Colonic mucosa (tissue), 4 donors: ENCODE measurements at regions not wholly inside any gene's neighbourhood (a gene's known extent, or its start where the extent isn't known, plus 50 kb on each side); places are given as distances from the start of the nearest gene placed in this dataset.

ENCODE experiments used
- DNase-seq: peaks from one replicate; pipeline ENCODE4 v3.0.0-alpha.2; 2020
- H3K27ac ChIP-seq: fragments of 200-600 bp; one replicate; pipeline ENCODE4 v1.8.0; 2021
- H3K27me3 ChIP-seq: fragments of 200-600 bp; one replicate; pipeline ENCODE4 v1.8.0; 2021
- H3K36me3 ChIP-seq: fragments of 200-600 bp; one replicate; pipeline ENCODE4 v1.8.0; 2021
- H3K4me1 ChIP-seq: fragments of 200-600 bp; one replicate; pipeline ENCODE4 v1.8.0; 2021; ENCODE audit warnings: mild to moderate bottlenecking
- H3K4me3 ChIP-seq: fragments of 200-600 bp; one replicate; pipeline ENCODE4 v1.8.0; 2021
- H3K9ac ChIP-seq, 2 donors: one replicate each; pipeline ENCODE4 v1.7.0; 2013; ENCODE audit warnings: control low read depth in 2 of 2, low read depth in 2 of 2, low read length in 2 of 2
- H3K9me3 ChIP-seq: fragments of 200-600 bp; one replicate; pipeline ENCODE4 v1.8.0; 2021
- CTCF ChIP-seq: fragments of 200-600 bp; IDR thresholded peaks from one replicate; pipeline ENCODE4 v1.8.0; 2022; ENCODE audit warnings: antibody characterized with exemption, mild to moderate bottlenecking
- intact Hi-C: fragments of 100-400 bp; cut with DNase I; formaldehyde crosslinking; loops from one replicate; pipeline ENCODE4 v1.14.1; 2022
- donor health status: healthy.
- donor health status: DM: no; HTN: no; CAD: no.
- donor health status: DM: no; HTN: no; CAD: no.

GRCh38 chr2:194014639-194015038, 1642.4 kb upstream of the SLC39A10 start:
- Histone ChIP-seq H3K36me3 (no peaks in the 10 kb centered on the region), H3K27me3 (no peaks in the 10 kb centered on the region), H3K9me3 (no peaks in the 10 kb centered on the region), H3K4me3 (no peak overlapping the region), H3K4me1 (no peaks in the 10 kb centered on the region), H3K9ac (no peak overlapping the region), H3K27ac (no peak overlapping the region)
- no peak for DNase-seq
- no peak for TF ChIP-seq CTCF
- intact Hi-C loops = no loop called here

GRCh38 chr2:194004590-194005206, 1652.3 kb upstream of the SLC39A10 start:
- intact Hi-C loops = no loop called here
- DNase-seq = no peak
- Histone ChIP-seq H3K36me3 (no peaks in the 10 kb centered on the region), H3K27ac (no peak overlapping the region), H3K9ac (no peak overlapping the region), H3K4me1 (no peaks in the 10 kb centered on the region), H3K9me3 (no peaks in the 10 kb centered on the region), H3K4me3 (no peak overlapping the region), H3K27me3 (no peaks in the 10 kb centered on the region)
- no peak for TF ChIP-seq CTCF

- Histone ChIP-seq H3K9ac (no peak overlapping the region), H3K27me3 (no peaks in the 10 kb centered on the region), H3K27ac (no peak overlapping the region), H3K9me3 (no peaks in the 10 kb centered on the region), H3K4me1 (no peaks in the 10 kb centered on the region), H3K36me3 (no peaks in the 10 kb centered on the region), H3K4me3 (no peak overlapping the region)
- intact Hi-C loops = no loop called here
- no peak for TF ChIP-seq CTCF
- no peak for DNase-seq
Observed at GRCh38 chr2:194003911-194004310, 1653.1 kb upstream of the SLC39A10 start.

- no peak for DNase-seq
- H3K36me3 ChIP-seq = no peaks in the 10 kb centered on the region
- H3K4me1 ChIP-seq = no peaks in the 10 kb centered on the region
- H3K27ac ChIP-seq = no peak overlapping the region
- no peak for TF ChIP-seq CTCF
- H3K4me3 ChIP-seq = no peak overlapping the region
- intact Hi-C loops = no loop called here
- no peaks in the 10 kb centered on the region for H3K27me3 ChIP-seq
- no peak overlapping the region for H3K9ac ChIP-seq
- H3K9me3 ChIP-seq = no peaks in the 10 kb centered on the region
Observed at GRCh38 chr2:194002699-194003368, 1654.2 kb upstream of the SLC39A10 start.

GRCh38 chr2:193990868-193991267, 1666.2 kb upstream of the SLC39A10 start:
- Histone ChIP-seq H3K27ac (no peak overlapping the region), H3K4me1 (no peaks in the 10 kb centered on the region), H3K9me3 (no peaks in the 10 kb centered on the region), H3K27me3 (no peaks in the 10 kb centered on the region), H3K4me3 (no peak overlapping the region), H3K9ac (no peak overlapping the region), H3K36me3 (no peaks in the 10 kb centered on the region)
- no peak for DNase-seq
- no peak for TF ChIP-seq CTCF
- intact Hi-C loops = no loop called here
